Stimulated activated CD8-positive, alpha-beta memory T cell treated with anti-CD3 and anti-CD28 coated beads, Interleukin-2, amount 100 ng/mL, for 1 hour (primary cell): ENCODE measurements at regions not wholly inside any gene's neighbourhood (a gene's known extent, or its start where the extent isn't known, plus 50 kb on each side); places are given as distances from the start of the nearest gene placed in this dataset.

Experiments
- DNase-seq, 2 donors: peaks; one replicate each; pipeline ENCODE4 v3.0.0-alpha.2; 2020; ENCODE audit warnings: low read depth in 2 of 2

DNA sequence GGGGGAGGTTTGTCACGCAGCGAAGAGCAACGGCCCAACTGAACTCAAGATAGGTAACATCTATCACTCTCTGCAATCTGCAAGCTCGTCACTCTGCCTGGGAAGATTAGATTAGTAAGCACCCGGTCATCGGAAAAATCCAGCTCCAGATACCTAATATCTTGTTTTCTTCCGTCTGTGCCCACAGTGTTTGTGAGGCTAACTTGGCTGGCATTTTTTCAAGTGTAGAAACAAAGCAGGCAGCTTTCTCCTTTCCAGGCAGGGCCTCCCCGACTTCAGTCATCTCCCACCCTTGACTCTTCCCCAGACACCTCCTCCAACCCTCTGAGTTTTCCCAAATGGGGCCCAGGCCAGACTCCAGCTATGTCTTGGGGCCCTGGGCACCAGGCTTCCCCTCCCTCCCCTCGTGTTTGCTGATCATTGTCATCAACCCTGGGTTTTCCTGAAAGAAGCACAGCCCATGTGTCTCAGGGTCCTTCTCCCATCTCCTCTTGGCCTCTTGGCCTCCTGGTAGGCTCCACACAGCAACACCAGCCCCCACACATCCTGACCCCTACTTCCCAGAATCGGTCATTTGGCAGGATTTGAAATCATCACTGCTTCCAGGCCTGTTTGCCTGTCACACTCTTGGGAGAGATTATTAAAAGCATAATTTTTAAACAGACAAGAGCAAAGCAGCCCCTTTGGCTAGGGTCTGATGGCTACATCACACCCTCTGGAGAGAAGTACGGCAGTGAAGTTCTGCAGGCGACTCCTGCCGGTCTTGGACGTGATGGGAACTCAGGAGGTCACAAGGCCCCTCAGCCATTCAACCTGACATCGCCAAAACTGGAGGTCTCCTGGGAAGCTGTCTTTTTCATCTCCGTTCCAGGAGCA, 144.9 kb upstream of the ID2 start:
- no peak for DNase-seq

DNA sequence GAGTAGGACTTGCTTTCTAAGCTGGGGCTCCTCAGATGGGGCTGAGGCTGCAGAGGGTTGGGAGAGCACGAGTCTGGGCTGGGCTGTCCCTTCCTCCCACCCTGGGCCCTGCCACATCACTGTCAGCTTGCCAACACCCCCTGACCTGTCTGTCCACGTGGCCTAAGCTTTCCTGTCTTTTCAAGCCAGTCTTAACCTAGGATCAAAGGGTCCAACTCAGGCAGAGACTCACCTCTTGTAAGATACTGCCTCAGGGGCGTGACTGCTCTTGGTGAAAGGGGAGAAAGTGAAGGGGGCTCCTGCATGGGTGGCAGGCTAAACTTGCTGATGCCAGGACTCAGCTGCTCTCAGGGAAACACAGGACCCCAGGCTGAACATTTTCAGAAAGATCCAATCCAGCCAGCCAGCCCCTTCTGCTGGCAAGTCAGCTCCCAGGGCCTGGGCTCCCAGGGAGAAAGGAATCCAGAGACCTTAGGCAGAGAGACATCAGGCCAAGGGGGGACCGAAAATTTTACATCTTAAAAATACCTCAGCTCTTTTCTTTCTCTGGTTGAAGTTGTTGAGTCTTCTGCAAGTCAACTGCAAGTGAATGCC, 144.2 kb upstream of the ID2 start:
- no peak for DNase-seq

DNA sequence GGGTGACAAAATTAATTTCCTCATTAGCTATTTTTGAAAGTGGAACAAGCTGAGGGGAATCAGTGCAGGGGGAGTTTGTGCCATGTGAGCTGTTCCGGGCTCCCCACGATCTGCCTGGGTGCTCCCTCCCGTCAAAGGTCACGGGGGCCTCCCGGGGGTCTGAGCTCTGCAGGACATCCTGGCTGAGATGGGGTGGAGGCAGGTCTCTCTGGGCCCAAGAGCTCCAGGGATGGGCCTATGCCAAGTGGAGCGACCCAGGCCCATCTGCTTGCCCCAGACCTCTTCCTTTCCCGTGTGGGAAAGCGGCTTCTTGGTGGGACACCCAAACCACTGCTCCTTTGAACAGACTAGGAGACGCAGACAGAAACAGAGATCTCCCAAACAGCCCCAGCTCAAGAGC, 143.3 kb upstream of the ID2 start:
- DNase-seq: no peak

DNA sequence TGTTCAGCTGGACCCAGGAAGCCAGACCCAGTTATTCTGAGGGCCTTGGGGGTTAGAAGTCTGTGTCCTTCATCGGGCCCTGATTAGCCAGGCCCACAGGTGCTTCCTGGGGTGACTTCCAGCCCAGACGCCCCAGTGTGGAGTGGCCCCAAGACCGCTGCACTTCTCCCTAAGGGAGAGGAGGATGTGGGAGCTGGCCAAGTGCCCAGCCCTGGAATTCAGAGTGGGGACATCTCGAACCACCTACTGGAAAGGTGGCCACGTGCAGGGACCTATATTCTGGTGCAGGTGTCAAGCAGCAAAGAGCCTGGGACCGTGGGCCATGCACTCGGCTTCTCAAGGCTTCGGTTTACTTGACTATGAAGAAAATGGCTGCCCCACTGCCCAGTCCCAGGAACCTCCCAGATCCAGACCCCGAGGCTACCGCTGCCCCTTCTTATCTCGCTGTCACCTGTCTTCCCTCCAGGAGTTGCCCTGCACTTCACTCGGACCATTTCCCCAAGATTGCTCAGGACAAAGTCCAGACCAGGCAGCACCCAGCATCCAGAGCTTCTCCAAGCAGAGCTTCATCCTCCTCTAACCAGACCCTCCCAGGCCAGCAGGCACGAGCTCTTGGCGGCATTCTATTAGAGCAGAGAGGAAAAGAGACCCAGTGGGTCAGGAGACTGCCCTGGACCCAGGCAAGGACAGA, 142.8 kb upstream of the ID2 start:
- no peak for DNase-seq

DNA sequence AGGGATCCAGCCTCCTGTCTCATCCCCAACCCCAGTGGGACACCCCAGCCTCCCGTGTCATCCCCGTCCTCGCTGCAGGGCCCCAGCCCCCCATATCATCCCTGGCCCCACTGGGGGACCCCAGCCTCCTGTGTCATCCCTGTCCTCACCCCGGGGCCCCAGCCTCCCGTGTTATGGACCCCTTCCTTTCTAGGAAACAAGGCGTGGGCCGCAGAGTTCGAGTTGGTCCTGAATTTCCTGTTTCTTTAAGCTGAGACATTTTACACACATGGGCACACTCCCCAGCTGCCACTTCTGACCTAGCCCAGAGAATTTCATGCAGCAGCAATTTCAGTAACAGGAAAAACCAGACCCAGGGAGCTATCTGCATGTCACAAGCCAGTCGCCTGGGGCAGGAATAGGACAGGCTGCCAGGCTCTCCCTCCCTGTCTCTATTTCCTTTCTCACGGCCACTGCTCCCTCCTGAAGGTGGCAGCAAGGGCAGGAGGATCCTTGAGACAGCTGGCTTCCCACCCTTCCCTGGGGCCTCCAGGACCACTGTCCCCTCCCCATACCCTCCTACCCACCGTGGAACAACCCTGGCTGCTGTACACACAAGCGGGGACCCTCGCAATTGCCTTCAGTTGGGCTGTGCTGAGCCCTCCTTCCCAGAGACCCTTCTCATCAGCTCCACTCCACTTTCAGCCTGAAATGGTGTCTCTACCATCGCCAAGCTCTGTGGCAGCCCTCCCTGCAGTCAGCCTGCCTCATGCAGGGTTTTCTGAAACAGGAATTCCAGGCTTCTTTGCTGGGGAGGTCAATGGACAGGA, 141.9 kb upstream of the ID2 start:
- no peak for DNase-seq

DNA sequence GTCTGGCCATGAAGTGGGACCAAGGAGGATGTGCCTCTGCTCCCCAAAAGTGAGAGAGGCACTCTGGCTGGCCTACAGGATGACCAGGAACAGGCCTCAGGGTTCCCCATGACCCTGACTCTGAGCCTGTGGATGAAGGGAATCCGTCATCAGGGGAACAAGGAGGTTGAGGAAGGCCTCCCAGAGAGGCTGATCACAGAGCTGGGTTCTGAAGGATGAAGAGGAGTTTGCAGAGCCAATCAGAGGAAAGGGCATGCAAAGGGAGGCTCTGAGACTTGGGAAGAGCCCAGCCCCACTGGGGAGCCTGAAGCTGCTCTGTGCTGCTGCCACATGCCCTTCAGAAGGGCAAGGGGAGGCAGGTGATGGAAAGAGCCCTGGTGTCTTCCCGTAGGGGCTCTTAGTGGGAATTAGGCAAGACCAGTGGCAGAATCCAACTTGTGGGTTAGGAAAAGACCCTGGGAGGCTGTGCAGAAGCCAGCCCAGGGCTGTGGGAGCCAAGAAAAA, 141.3 kb upstream of the ID2 start:
- no peak for DNase-seq

DNA sequence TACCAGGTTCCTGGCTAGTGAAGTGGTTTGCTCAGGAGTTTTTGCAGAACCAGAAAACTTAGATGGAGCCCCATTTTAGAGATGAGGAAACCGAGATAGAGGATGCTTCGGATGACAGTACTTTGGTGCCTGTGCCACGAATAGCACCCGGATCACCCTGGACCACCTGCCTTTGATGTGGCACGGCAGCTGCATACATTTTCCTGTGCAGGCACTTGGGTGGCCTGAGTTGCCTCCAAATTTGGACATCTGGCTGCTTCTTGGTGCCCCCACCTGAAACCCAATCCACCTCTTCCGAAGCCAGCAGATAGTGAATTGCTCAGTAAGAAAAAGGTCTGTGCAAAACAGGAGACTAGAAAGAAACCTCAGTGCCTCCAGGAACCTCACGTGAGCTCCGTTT, 140.6 kb upstream of the ID2 start:
- DNase-seq: no peak

DNA sequence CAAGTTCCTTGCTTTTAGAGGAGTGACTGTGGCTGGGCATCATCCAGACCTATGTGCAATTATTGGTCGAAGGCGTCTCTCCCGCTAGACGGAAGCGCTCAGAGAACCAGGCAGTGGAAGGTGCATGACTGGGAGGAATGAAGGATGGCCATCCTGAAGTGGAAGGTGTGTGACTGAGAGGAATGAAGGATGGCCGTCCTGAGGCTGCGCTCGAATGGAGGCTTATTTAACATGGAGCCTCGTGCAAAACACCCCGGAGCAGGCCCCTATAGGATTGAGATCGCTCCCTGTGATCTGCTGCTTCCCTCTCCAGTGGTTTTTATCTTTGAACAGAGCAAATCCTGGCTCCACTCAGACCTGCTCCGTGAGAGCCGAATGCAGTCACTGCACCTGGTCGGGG, 140.2 kb upstream of the ID2 start:
- DNase-seq: no peak

DNA sequence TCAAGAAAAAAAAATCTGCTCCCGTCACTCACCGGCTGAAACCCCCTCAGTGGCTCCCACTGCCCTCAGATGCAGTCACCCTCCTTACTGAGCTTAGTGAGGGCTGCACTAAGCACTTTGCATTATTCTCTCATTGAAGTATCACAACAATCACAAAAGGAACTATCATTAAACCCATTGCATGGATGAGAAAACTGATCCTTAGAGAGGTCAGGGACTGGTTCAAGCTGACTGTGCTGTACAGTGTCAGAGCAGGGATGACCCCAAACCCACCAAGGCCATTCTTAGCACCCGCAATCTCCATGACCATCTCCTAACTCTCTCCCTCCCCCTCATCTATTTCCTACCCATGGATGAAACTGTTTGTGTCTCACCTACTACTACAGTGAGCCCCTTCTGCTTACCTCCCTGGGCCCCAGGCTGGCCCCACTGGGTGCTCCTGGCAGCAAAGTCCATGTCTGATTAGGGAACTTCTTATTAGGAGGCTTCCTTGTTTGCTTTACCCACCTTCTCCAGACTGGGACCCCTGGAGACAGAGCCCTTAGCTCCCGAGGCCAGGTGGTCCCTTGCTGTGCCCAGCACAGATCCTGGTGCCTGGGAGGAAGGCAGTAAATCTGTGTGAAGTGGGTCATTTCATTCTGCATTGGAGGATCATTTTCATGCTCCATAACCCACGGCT, 139.3 kb upstream of the ID2 start:
- no peak for DNase-seq

DNA sequence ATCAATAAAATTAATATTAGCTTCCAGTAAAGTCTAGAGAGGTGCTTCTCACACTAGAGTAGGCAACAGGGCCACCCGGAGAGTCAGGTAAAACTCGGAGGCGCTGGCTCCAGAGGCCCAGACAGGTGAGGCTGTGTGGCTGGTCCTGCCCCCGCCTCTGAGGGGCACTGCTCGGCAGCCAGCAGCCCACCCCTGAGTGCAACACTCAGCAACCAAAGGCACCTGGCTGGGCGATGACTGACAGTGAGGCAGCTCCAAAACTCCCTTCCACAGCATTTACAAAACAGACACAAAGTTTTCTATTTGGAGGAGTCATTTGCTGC, 138.8 kb upstream of the ID2 start:
- no peak for DNase-seq

DNA sequence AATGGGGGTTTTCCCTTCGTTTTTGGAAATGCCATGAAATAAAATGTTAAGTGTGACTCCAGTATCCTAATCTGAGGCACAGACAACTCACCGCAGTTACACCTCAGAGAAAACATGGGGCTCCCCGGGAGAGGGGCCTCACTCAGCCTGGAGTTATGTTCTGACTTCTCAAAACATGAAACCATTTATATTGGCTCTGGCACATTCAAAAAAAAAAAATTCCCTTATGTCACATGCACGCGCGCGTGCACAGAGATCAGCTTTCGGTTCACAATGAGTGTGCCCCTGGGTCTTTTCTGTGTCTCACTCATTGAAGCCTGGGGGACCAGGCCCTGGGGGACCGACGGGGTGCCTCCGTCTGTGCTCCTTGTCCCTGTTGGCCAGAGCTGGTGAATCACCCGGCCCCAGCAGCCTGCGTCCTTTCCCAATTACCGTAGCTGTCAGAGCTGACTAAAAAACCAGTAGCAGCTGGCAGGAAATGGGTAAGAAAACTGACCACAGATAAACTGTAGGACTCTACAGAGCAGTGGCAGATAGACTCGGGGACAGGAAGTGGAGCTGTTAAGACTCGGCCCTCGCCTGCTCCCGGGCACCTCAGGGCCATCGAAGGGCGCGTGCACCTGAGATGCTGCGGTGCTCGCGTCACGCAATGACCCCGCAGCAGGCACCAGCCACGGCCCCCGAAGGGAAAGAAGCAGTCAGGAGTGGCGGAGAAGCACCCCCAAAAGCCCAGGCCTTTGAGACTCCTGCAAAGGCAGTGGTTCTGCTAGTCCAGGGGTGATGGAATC, 138.3 kb upstream of the ID2 start:
- peak in 1 of 2 donors; percentile 19 for DNase-seq

DNA sequence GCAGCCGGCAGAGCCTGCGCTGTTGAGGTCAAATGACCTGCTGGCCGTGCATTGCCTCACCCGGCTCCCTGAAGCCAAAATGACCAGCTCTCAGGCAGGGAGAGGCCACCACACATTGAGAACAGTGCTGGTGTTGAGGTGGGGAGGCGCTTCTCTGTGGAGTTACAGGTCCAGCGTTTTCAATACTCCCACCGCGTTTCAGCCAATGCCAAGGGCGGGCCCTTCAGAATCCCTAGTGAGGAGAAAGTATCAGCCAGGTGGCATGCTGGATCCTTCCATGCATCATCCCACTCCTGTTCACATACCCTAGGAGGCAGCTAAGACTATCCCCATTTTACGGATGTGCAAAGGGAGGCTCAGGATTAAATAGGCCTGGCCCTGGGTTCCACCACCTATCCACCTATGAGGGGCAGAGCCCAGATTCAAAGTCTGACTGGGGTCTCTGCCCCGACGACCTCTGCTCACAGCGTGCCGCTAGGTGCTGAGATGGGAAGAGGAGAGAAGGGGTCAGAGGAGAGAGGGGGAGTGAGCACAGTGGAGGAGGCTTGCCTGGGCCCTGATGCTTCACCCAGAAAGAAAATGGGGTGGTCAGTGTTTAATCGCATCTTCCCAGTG, 137.6 kb upstream of the ID2 start:
- DNase-seq: no peak

DNA sequence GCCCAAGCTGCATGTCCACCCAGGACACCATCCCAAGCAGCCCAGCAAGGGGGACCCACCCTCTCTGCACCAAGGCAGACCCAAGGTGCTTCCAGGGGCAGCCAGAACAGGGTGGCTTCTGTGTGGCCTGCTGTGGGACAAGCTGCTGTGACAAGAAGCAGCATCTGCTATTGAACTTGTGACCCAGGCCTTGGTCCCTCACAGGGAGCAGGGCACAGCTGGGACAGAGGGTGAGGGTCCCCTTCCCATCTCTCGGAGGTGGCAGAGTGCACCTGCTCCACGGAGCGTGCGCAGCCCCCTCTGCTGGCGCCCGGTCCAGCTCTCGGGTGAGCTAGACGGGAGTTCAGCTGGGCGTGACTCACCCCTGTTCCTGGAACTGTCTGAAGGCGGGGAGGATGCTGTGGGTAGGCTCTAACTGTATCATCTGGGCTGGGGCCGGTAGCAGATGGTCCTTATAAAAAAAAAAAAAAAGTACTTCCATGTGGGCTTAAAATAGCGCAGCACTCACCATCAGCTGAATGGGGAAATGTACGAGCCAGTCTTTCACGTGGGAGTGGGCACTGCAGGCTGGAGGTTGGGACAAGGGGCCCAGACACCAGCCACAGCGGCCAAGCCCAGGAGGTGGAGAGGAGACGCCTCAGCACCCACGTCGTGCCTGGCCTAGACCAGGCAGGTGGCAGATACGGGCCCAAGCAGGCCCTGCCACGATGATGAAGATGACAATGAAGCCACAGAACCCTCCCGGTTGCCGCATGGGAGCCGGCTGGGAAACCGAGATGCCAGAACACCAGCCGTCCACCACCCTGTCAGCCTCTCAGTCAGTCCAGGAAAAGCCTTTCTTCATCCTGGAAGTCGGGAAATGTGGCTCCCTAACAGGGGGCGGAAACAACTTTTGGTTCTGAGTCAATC, 136.8 kb upstream of the ID2 start:
- DNase-seq: peak; percentile 62 to 75

DNA sequence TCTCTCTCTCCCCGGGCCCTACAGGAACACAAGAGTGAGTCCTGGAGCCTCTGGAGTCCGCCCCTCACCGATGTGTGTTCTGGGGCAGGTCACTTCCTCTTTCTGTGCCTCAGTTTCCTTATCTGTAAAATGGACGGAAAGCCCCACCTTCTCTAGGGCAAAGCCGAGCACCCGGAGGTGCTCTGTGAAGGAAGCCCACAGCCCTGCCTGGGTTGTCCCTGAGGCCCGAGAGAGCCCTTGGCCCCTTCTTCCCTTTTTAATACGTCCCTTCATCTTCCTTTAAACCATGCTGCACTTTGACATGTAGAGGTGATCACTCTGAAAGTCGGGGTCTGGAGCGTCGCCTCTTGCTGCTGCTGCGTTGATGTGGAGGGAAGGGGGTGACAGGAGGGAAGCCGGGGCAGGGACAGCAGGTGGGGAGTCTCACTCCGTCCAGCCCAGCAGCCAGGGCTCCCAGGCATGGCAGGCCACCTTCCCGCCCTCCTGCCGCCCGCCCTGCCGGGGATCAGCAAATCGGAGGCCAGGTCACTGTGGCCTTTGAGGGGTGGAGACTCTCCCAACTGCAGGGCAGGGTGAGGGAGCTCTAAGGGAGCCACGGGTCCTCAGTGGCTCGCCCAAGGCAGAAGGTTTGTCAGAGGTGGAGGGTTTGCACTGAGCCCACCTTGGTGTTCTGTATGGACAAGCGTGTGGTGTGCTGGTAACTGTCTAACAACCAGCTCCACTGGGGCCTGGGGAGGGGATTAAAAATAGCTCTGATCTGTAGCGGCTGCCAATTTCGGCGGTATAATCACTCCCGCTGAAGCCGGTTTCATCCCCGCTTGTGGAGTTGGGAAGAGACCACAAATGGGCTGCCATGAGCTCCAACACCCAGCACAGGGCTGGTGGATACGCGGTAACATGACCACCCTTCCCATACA, 135.9 kb upstream of the ID2 start:
- no peak for DNase-seq

DNA sequence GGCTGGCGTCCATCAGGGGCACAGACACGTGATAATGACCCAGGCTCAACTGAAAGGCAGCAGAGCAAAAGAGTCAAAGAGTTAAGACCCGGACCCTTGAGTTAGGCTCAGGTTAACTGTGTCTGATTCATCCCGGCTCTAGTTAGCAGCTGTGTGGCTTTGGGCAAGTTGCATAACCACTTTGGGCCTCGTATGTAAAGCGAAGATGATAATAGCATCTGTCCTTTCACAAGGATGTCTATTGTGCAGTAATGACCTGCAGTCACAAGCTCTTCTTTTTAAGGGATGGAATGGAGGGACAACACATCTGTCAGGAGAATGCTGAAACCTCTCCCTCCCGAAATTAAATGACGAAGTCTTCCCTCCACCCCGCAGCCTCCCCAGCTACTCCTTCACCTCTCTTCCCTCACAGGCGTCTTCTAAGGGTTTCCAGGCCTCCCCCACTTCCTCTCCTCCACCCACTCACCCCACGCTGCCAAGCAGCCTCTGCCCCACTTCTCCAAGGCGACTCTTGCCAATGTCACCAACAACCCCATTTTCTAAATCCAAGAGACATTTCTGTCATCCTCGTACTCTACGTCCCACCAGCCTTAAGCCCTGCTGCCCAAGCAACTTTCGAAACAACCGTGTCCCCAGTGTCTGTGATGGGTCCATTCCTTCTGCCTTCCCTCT, 135.1 kb upstream of the ID2 start:
- no peak for DNase-seq

DNA sequence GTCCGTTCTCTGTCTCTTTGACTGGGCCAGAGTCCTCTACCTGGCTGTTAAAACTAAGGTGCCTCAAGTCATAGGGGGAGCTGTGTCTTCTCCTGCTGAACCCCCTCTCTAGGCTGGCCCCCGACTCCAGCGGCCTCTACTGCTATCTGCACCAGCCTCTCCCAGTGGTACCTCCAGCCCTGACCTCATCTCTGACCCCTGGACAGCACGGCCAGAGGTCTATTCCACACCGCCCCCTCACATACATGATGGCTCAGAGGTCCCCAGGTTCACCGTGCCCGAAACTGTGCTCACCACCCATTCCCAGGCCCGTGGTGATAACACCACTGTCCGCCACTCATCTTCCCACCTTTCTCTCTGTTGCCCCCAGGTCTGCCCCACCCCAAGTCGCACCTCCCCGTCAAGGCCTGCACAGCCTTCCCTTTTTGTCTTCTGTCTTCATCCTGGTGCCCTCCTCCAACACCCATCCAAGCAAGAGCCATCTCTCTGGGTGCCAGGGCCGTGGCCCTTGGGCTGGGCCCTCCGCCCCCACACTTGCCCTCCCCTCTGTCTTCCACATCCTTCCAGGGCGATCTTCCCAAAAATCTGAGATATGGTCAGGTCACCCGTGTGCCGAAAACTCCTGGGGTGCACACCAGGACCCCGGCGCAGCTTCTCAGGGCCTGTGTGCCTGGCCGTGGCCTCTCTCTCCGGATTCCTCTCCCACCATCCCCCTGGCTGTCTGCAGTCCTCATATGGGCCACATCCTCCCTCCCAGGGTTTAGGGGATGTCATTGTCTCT, 134.4 kb upstream of the ID2 start:
- DNase-seq: no peak
